ENCODE measurements at regions not wholly inside any gene's neighbourhood (a gene's known extent, or its start where the extent isn't known, plus 50 kb on each side); places are given as distances from the start of the nearest gene placed in this dataset.

DNA sequence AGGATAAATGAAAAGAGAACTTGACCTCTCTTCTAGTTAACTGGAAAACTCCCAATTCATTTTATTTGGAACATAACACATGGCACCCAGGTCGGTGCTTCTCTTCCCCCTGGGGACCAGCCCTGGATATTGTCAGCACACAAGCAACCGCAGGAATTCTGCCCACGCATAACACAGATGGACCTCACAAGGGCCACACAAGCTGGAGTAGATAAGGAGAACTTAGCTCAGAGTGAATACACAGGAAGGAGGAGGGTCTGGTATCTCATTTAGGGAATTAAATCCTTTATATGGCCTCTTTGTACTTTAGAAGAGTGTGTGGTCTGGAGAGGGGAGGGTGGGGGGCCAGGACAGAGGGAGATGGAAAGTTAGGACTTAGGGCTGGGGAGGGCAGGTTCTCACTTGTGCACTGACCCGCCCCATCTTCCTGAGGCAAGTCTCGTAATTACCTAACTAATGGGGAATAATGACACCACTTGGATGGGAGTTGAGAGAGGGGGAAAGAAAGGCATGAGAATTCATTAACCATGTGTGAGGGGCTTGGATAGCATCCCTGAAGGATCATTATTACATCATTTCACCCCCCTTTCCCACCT, 341.2 kb upstream of the WWC1 start:
- no peak for DNase-seq (ENCODE audit: extremely low read depth, low read depth, low spot score)

DNA sequence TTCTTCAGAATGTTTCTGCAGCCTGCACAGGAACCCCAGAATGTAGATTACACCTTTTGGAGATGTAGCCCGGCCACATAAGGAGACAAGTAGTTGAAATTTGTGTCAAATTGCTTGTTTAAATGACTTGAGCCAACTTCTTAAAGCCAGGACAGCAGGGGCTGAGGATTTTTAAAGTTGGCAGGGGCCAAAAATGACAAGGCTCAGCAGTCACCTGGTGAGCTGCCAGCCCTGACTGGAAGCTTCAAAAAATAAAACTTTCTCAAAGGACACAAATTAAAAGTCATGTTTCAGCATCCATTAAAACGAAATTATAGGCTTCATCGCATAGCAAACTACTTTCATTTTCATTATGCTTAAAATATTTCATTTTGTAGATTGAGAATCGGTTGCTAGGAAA, 340.3 kb upstream of the WWC1 start:
- DNase-seq (ENCODE audit: extremely low read depth, low read depth, low spot score): no peak

DNA sequence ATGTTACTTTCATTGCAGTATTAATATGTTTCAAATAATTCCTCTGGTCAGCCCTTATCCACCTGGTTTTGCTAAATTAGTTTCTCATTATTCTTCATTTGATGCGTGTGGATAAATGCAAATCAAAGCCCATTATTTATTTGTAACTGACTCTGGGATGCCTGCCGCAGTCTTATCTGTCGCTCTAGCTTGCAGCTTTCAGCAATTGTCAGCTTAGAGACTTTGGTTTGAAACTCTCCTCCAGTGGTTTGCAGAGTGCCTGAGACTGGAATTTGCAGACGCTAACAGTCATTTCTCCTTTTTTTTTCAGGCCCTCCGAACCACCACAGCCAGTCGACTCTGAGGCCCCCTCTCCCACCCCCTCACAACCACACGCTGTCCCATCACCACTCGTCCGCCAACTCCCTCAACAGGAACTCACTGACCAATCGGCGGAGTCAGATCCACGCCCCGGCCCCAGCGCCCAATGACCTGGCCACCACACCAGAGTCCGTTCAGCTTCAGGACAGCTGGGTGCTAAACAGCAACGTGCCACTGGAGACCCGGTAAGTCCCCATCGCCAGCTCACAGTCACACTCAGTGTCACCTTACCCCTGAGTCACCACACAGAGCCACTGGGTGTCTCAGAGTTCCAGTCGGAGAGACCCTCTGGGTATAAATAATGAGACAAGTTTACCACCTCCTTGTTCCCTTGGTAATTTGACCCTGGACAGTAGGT, 339.0 kb upstream of the WWC1 start:
- no peak for DNase-seq (ENCODE audit: extremely low read depth, low read depth, low spot score)

- DNase-seq (ENCODE audit: extremely low read depth, low read depth, low spot score): no peak
Measured at GRCh38 chr5:167953151-167953798, 338.2 kb upstream of the WWC1 start.

- DNase-seq (ENCODE audit: extremely low read depth, low read depth, low spot score): no peak
Measured at GRCh38 chr5:167961731-167962130, 329.7 kb upstream of the WWC1 start.

GRCh38 chr5:167964529-167964928, 326.9 kb upstream of the WWC1 start:
- DNase-seq (ENCODE audit: extremely low read depth, low read depth, low spot score): no peak

DNA sequence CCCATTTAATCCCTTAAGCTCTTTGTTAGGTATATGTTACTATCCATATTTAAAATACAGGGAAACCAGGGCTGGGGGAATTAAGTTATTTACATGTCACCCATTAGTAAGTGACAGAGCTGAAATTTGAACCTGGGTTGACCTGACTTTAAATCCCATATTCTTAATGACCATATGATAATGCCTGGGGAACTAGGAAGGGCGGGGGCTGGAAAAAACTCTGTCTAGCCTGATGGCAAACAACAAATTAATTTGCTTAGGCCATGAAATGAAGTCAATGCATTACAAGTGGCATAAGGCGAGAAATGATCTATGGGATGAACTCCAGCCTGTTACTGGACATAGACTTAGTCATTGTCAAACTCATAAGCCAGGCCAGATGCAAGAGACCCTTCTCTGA, 325.7 kb upstream of the WWC1 start:
- no peak for DNase-seq (ENCODE audit: extremely low read depth, low read depth, low spot score)

DNA sequence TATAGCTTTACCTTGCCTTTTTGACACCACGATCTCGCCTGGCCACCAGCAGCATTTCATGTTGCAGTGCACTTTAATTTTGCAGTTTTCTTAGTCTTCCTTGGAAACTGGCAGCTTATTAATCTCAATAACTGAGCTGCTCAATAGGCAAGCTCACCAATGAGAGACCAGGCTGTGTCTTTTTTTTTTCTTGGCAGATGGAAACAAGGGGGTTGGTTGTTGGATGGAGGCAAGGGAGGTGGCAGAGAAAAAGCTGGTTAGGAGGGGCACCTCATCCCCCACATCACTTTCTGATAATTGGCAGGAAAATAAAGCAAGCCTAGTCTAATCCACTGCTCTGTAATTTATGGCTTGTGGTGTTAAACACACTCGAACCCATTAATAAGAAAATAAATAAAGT, 324.5 kb upstream of the WWC1 start:
- DNase-seq (ENCODE audit: extremely low read depth, low read depth, low spot score): no peak

GRCh38 chr5:167967494-167968177, 323.8 kb upstream of the WWC1 start:
- DNase-seq (ENCODE audit: extremely low read depth, low read depth, low spot score): no peak

DNA sequence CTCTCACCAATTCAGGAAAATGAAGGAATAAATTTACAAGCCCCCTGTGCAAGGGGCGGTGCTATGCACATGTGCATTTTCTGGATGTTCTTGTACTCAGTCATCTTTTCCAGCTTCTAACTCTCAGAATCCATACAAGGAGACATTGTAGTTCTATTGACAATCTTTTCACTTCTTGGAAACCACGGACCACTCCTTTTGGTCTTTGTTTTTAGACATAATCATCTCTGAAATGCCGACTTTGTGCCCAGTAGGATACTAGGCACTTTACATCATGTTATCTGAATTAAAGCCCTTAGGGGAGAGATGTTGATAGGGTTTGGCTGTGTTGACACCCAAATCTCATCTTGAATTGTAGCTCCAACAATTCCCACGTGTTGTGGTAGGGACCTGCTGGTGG, 322.6 kb upstream of the WWC1 start:
- no peak for DNase-seq (ENCODE audit: extremely low read depth, low read depth, low spot score)

DNA sequence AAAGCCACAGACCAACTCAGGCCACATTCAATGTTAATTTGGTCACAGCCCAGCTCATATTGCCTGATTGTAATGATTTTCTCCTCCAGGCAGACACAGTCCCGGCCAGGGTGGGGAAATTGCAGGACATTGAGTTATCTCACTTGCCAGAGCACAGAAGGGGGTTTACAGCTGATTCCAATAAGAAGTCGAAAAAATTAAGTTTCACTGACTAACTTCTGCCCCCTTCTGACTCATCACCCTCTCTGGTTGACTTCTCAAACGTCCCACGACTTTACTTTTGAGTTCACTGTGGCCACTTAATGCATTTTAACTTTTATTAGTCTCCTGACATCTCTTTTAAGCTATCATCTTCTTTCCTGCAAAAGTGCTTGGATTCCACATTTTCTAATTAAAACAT, 321.4 kb upstream of the WWC1 start:
- no peak for DNase-seq (ENCODE audit: extremely low read depth, low read depth, low spot score)

- DNase-seq (ENCODE audit: extremely low read depth, low read depth, low spot score): no peak
Measured at GRCh38 chr5:167971706-167972105, 319.7 kb upstream of the WWC1 start.

- DNase-seq (ENCODE audit: extremely low read depth, low read depth, low spot score): no peak
Measured at GRCh38 chr5:167973126-167973525, 318.3 kb upstream of the WWC1 start.

GRCh38 chr5:167984951-167985350, 306.5 kb upstream of the WWC1 start:
- DNase-seq (ENCODE audit: extremely low read depth, low read depth, low spot score): no peak

DNA sequence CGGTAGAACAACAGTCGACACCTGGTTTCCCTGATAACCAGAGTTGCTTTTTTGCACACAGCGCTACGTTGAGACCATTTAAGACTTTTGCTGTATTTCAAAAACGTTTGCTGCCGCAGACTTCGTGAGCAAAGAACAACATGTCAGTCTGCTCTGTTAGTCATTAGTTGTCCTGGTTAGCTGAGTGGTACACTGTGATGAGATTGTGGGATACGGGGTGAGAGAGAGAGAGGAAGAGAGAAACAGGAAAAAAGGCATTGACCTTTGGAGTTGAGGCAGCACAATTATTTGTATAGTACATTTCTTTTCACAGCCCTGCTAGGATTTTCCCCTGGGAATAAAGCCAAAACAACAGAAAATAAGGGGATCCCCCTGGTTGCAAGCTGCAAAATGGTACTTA, 306.1 kb upstream of the WWC1 start:
- DNase-seq (ENCODE audit: extremely low read depth, low read depth, low spot score): no peak

GRCh38 chr5:167987490-167988280, 303.8 kb upstream of the WWC1 start:
- DNase-seq (ENCODE audit: extremely low read depth, low read depth, low spot score): no peak

DNA sequence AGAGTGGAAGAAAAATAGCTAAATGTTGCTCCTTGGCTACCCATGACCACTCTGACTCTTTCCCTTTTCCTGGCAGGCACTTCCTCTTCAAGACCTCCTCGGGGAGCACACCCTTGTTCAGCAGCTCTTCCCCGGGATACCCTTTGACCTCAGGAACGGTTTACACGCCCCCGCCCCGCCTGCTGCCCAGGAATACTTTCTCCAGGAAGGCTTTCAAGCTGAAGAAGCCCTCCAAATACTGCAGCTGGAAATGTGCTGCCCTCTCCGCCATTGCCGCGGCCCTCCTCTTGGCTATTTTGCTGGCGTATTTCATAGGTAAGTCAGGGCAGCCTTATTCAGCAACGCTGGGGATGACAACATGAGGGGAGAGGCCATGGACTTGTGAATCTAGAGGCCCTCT, 298.6 kb upstream of the WWC1 start:
- DNase-seq (ENCODE audit: extremely low read depth, low read depth, low spot score): no peak

DNA sequence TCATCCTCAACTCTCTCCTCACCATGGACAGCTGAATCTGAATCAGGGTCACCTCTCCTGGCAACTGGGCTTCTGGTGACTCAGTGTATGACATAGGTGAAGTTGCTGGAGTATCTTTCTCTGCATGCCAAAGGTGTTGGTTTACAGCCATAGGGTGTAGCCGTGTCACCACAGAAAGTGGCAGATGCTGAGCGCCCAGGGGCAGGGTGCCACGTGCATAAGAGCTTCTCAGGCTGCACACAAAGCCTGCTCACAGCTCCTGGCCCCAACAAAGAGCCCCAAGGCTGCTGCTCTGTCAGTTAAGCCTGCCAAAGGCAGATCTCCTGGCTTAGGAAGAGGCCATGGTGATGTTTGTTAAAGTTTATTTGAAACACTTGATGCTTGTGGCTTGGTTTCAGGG, 297.7 kb upstream of the WWC1 start:
- no peak for DNase-seq (ENCODE audit: extremely low read depth, low read depth, low spot score)

- DNase-seq (ENCODE audit: extremely low read depth, low read depth, low spot score): no peak
Measured at GRCh38 chr5:167995844-167996425, 295.5 kb upstream of the WWC1 start.

GRCh38 chr5:167998148-167998767, 293.2 kb upstream of the WWC1 start:
- no peak for DNase-seq (ENCODE audit: extremely low read depth, low read depth, low spot score)
